OCI-LY1 (cell line): ENCODE measurements at regions not wholly inside any gene's neighbourhood (a gene's known extent, or its start where the extent isn't known, plus 50 kb on each side); places are given as distances from the start of the nearest gene placed in this dataset.
"Not testable (repeated sequence)": the region's sequence is repeated elsewhere in the genome, so short reads cannot be mapped to it uniquely, and the experiment has no call there.

Source experiments
- H2AFZ ChIP-seq: fragments of 200-600 bp; sonication (generic), shearing (Covaris generic); 2 replicates; pipeline ENCODE4 v1.6.0; 2014; ENCODE audit warnings: antibody characterized with exemption, mild to moderate bottlenecking, low read length
- H3F3A ChIP-seq: fragments of 200-600 bp; sonication (generic), shearing (Covaris generic); 2 replicates; pipeline ENCODE4 v1.6.0; 2014; ENCODE audit warnings: mild to moderate bottlenecking, antibody characterized with exemption, low read length, moderate library complexity; ENCODE audit not compliant: insufficient read depth
- H3K27ac ChIP-seq: fragments of 200-600 bp; sonication (generic); 2 replicates; pipeline ENCODE4 v1.5.1; 2014; ENCODE audit warnings: low read length, mixed run types, mild to moderate bottlenecking, low read depth; ENCODE audit not compliant: poor library complexity, severe bottlenecking
- H3K27me3 ChIP-seq: fragments of 200-600 bp; sonication (generic); 2 replicates; pipeline ENCODE4 v1.6.0; 2014; ENCODE audit warnings: antibody characterized with exemption, mild to moderate bottlenecking, low read length, moderate library complexity; ENCODE audit not compliant: insufficient read depth
- H3K36me3 ChIP-seq: fragments of 200-600 bp; sonication (generic); 2 replicates; pipeline ENCODE4 v1.6.1; 2014; ENCODE audit warnings: mild to moderate bottlenecking, antibody characterized with exemption, low read length, moderate library complexity, mixed read lengths; ENCODE audit not compliant: insufficient read depth
- H3K4me1 ChIP-seq: fragments of 200-600 bp; sonication (generic); 2 replicates; pipeline ENCODE4 v1.5.1; 2014; ENCODE audit warnings: mild to moderate bottlenecking, low read length, moderate library complexity; ENCODE audit not compliant: insufficient read depth, severe bottlenecking
- H3K4me2 ChIP-seq: fragments of 200-600 bp; sonication (generic), shearing (Covaris generic); 2 replicates; pipeline ENCODE4 v1.6.1; 2014; ENCODE audit warnings: low read length
- H3K4me3 ChIP-seq: fragments of 200-600 bp; sonication (generic); 2 replicates; pipeline ENCODE4 v1.5.1; 2014; ENCODE audit warnings: low read length, low read depth, mild to moderate bottlenecking, mixed read lengths; ENCODE audit not compliant: poor library complexity, severe bottlenecking
- H3K79me2 ChIP-seq: fragments of 200-600 bp; shearing (Covaris generic); 2 replicates; pipeline ENCODE4 v1.6.1; 2016; ENCODE audit warnings: mixed run types, low read length, mixed read lengths; ENCODE audit not compliant: insufficient read depth
- H3K9ac ChIP-seq: fragments of 200-600 bp; sonication (generic), shearing (Covaris generic); 2 replicates; pipeline ENCODE4 v1.6.1; 2014; ENCODE audit warnings: mild to moderate bottlenecking, low read length, mixed read lengths
- H3K9me2 ChIP-seq: fragments of 200-600 bp; sonication (generic), shearing (Covaris generic); 2 replicates; pipeline ENCODE4 v1.6.1; 2014; ENCODE audit warnings: low read depth, mild to moderate bottlenecking, low read length, mixed read lengths
- H3K9me3 ChIP-seq: fragments of 200-600 bp; shearing (Covaris generic); 2 replicates; pipeline ENCODE4 v1.6.1; 2014; ENCODE audit warnings: low read length, mixed read lengths
- H4K20me1 ChIP-seq: fragments of 200-600 bp; sonication (generic), shearing (Covaris generic); 2 replicates; pipeline ENCODE4 v1.6.0; 2016; ENCODE audit warnings: mild to moderate bottlenecking, low read length; ENCODE audit not compliant: insufficient read depth
- CTCF ChIP-seq: fragments of 200-600 bp; sonication (generic), shearing (Covaris generic); IDR thresholded peaks from 2 replicates; pipeline ENCODE4 v1.5.1; 2017; ENCODE audit warnings: mild to moderate bottlenecking, antibody characterized with exemption, low read length, moderate library complexity, mixed read lengths
- EZH2 ChIP-seq: fragments of 200-600 bp; sonication (generic), shearing (Covaris generic); IDR thresholded peaks from 2 replicates; pipeline ENCODE4 v1.8.0; 2017; ENCODE audit warnings: borderline replicate concordance, mixed run types, mild to moderate bottlenecking, antibody characterized with exemption, low read length, moderate library complexity, mixed read lengths

GRCh38 chr11:46175401-46176002, 54.2 kb upstream of the PHF21A start:
- Histone ChIP-seq H3F3A (no peaks in the 10 kb centered on the region), H3K27ac (no peak overlapping the region), H3K9ac (no peak overlapping the region), H3K9me2 (no peaks in the 10 kb centered on the region), H3K9me3 (no peaks in the 10 kb centered on the region), H4K20me1 (no peaks in the 10 kb centered on the region), H3K36me3 (no peaks in the 10 kb centered on the region), H2AFZ (no peak overlapping the region), H3K27me3 (no peaks in the 10 kb centered on the region), H3K4me1 (no peaks in the 10 kb centered on the region), H3K79me2 (no peaks in the 10 kb centered on the region), H3K4me2 (no peak overlapping the region), H3K4me3 (no peak overlapping the region)
- TF ChIP-seq CTCF (no peak), EZH2 (no peak)

GRCh38 chr11:46171693-46172092, 50.4 kb upstream of the PHF21A start:
- H3K79me2 ChIP-seq, result not testable (repeated sequence)

More at GRCh38 chr11:46171693-46172092, 50.4 kb upstream of the PHF21A start:
- not testable (repeated sequence) for H3K9me3 ChIP-seq, H3K9me2 ChIP-seq, H3K4me1 ChIP-seq, H4K20me1 ChIP-seq, H3K9ac ChIP-seq, H3K27me3 ChIP-seq, H3F3A ChIP-seq, H3K27ac ChIP-seq, H3K36me3 ChIP-seq, H2AFZ ChIP-seq
- peak overlapping the region; percentile 28; the same call in 1 of the 2 replicates for H3K4me2 ChIP-seq
- H3K4me3 ChIP-seq, result peak overlapping the region; percentile 29
